ENCODE measurements at regions not wholly inside any gene's neighbourhood (a gene's known extent, or its start where the extent isn't known, plus 50 kb on each side); places are given as distances from the start of the nearest gene placed in this dataset.

DNA sequence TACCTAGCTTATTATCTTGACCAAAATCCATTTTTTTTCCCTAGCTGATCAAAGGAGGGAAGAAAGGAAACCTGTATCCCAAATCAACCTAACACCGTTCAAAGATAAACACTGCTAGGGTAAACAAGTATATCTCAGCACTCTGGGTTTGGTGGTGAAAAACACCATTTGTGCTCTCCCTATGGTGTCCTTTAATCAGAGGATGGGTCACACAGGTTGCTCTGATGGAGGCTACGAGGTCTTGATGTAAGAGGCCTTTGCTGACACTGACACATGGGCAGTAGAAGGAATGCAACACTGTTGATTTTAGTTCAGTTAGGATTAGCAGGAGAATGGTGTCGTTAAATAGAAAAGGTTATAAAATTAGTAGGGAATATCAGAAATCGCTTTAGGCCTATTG, 179.3 kb downstream of the HDGFL1 start:
- TF ChIP-seq POLR2A (IDR thresholded peaks at IDR 0.05) = no peak
- TF ChIP-seq, protein P1, sequence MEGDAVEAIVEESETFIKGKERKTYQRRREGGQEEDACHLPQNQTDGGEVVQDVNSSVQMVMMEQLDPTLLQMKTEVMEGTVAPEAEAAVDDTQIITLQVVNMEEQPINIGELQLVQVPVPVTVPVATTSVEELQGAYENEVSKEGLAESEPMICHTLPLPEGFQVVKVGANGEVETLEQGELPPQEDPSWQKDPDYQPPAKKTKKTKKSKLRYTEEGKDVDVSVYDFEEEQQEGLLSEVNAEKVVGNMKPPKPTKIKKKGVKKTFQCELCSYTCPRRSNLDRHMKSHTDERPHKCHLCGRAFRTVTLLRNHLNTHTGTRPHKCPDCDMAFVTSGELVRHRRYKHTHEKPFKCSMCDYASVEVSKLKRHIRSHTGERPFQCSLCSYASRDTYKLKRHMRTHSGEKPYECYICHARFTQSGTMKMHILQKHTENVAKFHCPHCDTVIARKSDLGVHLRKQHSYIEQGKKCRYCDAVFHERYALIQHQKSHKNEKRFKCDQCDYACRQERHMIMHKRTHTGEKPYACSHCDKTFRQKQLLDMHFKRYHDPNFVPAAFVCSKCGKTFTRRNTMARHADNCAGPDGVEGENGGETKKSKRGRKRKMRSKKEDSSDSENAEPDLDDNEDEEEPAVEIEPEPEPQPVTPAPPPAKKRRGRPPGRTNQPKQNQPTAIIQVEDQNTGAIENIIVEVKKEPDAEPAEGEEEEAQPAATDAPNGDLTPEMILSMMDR (IDR thresholded peaks at IDR 0.05) = no peak

Measured in right lobe of liver (tissue), 4 donors.